C1 segment of cervical spinal cord (tissue), 14 donors: ENCODE measurements at regions not wholly inside any gene's neighbourhood (a gene's known extent, or its start where the extent isn't known, plus 50 kb on each side); places are given as distances from the start of the nearest gene placed in this dataset.
A peak's percentile ranks its signal among the peaks of the same experiment; 100 is the strongest.

ENCODE experiments used
- DNase-seq, 14 donors: peaks; one replicate each; lab custom pipeline; 2025; lab: John Stamatoyannopoulos, UW

GRCh38 chr10:4003348-4003973 lies 218.5 kb upstream of the KLF6 start:
- DNase-seq = no peak

GRCh38 chr10:4001811-4002210 lies 216.8 kb upstream of the KLF6 start:
- no peak for DNase-seq

- no peak for DNase-seq
Observed at GRCh38 chr10:3999642-4000041, 214.6 kb upstream of the KLF6 start.

- no peak for DNase-seq
Observed at GRCh38 chr10:3996697-3997096, 211.7 kb upstream of the KLF6 start.

DNA sequence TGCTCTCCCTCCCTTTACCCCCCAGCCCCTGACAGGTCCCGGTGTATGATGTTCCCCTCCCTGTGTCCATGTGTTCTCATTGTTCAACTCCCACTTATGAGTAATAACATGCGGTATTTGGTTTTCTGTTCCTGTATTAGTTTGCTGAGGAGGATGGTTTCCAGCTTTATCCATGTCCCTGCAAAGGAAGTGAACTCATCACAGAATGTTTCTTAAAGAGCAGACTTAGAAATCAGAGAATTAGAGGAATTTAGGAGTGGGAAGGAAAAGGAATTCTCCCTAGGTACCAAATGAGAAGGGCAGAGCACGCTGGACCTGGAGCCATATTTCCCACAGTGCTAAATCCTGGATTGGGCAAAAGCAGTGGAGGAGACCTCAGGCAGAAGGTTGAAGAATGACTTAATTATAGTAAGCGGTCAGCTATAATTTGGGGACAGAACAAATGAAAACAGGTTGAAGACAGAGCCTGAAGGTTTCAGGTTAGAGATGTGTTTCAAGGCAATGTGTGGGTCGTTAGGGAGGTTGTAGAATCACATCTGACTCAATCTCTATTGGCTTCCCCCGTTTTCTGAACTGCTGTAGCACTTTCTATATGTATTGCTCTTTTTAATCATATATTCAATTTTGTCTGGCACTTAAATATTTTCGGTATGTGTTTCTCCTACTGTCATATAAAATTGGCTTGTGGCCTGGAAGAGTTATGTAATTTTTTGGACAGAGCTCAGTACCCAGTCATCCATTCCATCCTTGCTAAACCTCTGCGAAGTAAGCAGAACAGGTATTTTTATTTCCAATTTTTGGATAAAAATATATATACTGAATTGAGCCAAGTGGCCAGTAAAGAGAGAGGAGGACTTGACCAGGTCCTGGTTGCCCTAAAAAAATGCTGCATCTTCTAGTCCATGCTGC lies 210.5 kb upstream of the KLF6 start:
- peak in 1 of 14 donors; percentile 28 for DNase-seq

DNA sequence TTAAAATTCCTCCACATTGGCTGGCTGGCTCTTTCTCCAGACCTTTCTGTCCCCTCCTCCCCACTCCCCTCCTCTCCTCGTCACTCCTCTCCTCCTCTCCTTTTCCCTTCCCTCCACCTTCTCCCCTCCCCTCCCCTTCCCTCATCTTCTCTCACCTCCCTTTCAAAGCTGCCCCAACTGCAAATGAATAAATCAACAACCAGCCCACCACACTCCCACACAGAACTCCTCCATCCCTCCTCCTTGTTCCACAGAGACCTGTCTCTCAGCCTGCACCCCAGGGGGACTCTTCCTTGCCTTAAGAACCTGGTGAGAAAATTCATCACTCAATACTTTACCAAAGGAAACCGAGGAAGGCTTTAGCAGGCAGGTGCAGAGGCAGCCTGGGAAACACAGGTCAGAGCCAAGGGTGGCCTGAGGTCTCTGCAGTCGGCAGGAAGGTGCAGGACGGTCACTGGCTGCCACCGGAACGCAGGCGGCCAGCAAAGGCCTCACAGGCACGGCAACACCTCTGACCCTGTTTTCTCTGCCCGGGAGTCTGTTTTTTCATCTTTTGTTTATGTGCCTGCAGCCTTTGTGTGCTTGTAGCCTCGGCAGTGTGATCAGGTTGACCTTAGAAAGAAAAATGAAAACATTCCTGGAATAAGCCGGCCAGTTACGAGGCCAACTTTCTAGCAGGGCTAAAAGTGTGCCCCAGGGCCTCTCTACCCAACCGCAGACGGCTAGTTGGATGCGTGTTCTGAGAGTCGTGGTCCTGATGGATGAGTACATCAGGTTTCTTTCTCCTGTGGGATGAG lies 207.6 kb upstream of the KLF6 start:
- DNase-seq = no peak

GRCh38 chr10:3990307-3990706 lies 205.3 kb upstream of the KLF6 start:
- DNase-seq = no peak

GRCh38 chr10:3987143-3987974 lies 202.3 kb upstream of the KLF6 start:
- DNase-seq = no peak

DNA sequence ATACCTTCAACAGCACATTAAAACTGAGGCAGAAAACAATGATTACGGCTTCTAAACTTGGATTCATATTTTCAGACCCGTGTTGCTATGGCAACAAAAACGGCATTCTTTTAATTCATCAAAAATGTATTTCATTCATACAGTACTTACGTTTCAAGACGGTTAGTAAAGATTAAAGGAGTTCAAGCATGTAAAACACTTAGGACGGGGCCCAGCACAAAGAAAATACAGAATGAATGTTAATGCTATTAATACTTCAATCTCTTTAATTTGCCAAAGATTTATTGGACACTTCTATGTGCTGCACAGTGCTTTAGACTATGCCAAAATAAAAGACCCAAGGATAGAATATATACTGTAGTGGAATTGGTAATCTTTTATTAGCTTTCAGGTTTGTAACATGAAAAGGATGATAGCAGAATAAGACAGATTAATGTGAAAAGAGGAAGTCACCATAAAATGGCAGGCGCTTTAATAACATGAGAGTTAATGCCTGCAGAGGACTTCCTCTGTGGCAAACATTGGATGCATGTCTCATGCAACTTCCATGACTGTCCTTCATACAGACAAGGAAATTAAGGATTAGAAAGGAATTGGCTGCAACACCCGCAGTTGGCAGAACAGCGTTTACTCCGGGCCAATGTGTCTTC lies 201.6 kb upstream of the KLF6 start:
- no peak for DNase-seq

- no peak for DNase-seq
Observed at GRCh38 chr10:3982746-3983442, 197.9 kb upstream of the KLF6 start.

DNA sequence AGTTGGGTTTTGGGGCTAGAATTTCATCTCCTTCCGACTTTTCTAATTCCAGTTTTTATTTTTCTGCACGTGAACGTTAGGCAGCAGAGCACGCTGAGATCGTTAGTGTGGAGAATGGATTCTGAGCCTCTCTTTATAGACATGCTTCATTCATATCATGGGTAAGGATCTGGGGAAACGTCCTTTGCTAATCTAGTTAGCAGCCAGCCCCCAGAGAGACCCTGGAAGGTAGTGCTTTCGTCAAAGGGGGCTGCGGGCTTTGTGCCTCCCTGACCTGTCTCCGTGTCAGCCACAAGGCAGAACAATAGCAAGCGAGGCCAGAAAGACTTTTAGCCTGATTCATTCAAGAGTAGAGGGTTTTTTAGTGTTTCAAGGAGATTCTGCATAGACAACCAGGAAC lies 196.3 kb upstream of the KLF6 start:
- DNase-seq = no peak

DNA sequence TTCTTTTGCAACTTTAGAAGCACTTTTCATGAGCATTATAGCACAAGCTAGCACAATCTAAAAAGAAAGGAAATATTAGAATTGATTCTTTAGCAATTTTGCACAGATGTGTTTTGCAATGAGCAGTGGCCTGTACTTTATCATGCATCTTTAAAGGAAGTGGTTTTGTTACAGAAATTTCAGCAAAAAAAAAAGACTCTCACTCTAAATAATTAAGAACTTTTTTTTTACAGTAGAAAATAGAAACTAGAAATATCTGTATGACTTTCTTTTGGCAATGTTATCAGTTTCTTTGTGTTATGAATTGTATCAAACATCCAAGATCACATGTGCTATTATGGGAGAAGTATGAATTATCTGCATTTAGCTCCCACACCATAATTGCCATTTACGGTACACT lies 195.7 kb upstream of the KLF6 start:
- no peak for DNase-seq

GRCh38 chr10:3980144-3980543 lies 195.1 kb upstream of the KLF6 start:
- no peak for DNase-seq

- DNase-seq = no peak
Observed at GRCh38 chr10:3978761-3979160, 193.8 kb upstream of the KLF6 start.

DNA sequence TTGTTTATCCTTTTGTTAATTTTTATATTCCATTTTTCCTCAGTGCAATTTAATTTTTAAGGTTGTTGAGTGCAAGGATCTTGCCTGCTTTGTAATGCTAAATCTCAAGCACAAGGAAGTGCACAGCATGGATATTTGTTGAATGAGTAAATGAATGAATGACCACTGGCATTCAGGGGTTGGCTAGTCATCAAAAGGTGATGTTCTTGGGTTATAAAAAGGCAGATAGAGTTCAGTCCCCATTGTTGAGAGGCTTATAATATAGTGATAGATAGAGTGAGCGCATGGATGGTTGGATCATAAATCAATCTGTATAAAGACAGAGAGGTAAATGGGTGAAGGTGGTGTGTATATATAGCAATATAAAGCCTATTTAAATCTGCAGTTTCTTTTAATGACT lies 193.2 kb upstream of the KLF6 start:
- DNase-seq = no peak

GRCh38 chr10:3977761-3978160 lies 192.8 kb upstream of the KLF6 start:
- no peak for DNase-seq

- DNase-seq = no peak
Observed at GRCh38 chr10:3976718-3977117, 191.7 kb upstream of the KLF6 start.

DNA sequence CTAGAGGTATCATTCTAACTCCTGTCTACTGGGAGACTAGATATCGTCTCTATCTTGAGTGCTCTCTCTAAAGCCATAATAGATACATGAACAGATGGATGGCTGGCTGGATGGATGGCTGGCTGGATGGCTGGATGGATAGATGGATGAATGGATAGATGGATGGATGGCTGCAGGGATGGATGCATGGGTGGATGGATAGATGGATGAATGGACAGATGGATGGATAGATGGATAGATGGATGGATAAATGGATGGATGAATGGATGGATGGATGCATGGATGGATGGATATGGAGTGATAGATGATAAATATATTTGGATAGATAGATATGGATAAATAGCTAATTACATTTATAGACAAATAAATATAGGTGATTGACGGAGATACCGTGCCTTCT lies 191.2 kb upstream of the KLF6 start:
- no peak for DNase-seq

DNA sequence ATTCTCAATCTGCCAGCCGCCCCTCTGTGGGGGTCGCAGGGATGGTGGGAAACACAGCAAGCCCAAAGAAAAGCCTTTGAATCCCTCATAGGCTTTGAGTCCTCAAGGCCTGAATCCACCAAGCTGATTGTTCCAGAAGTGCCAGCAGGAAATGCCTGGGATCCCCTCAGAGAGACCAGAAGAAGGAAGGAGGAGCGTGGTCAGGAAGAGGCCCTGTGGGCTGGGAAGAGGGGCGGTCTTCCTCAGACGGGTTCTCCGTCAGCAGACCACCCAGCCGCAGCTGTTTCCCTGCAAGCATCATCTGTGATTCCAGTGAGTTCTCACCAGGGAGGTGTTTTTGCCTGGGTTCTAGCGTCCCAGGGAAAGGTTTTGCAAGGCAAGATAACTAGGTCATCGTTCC lies 190.0 kb upstream of the KLF6 start:
- DNase-seq = no peak
